GM12872 (cell line): ENCODE measurements at regions not wholly inside any gene's neighbourhood (a gene's known extent, or its start where the extent isn't known, plus 50 kb on each side); places are given as distances from the start of the nearest gene placed in this dataset.

Source experiments
- TF ChIP-seq, protein P1 (sequence below): IDR thresholded peaks from 3 replicates; pipeline ENCODE4 v1.5.1; 2011; ENCODE audit warnings: low read depth, mild to moderate bottlenecking, low read length, moderate library complexity; ENCODE audit not compliant: insufficient read depth

DNA sequence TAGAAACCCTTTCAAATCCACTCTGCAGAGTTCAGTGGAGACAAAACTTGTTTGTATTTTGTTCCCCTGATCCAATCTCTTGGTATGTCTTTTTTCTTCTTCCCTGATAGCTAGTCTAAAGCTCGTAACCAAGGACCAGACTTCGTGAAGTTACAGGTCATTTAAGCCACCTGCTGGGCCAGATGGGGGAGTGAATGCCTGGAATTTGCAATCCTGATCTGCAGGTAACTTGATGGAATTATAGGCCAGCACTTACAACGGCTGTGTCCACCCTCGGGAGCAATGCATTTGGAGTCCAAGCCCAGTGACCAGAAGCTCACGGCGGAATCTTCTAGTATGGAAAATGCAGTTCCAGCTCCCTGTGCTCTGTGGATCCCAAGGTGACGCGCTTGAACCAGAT is 566.9 kb downstream of the TCERG1L start:
- TF ChIP-seq, protein P1, sequence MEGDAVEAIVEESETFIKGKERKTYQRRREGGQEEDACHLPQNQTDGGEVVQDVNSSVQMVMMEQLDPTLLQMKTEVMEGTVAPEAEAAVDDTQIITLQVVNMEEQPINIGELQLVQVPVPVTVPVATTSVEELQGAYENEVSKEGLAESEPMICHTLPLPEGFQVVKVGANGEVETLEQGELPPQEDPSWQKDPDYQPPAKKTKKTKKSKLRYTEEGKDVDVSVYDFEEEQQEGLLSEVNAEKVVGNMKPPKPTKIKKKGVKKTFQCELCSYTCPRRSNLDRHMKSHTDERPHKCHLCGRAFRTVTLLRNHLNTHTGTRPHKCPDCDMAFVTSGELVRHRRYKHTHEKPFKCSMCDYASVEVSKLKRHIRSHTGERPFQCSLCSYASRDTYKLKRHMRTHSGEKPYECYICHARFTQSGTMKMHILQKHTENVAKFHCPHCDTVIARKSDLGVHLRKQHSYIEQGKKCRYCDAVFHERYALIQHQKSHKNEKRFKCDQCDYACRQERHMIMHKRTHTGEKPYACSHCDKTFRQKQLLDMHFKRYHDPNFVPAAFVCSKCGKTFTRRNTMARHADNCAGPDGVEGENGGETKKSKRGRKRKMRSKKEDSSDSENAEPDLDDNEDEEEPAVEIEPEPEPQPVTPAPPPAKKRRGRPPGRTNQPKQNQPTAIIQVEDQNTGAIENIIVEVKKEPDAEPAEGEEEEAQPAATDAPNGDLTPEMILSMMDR = no peak

DNA sequence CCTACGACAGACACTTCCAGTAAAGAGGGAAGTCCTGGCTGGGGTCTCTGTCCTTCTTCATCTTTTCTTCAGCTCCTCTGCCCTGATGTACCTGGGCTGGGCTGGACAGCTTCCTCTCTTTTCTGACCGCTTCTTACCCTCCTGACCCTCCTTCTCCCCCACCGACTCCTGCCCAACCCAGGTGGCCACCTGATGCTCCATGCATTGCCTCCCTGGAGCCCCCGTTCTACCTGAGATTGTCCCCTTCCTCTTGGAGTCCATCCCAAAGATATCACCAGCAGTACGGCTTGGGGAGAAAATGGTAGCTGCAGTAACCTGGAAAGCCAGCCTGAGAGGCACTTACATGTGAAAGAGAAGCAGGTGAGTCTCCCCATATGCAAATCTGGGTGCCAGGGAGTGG is 566.3 kb downstream of the TCERG1L start:
- TF ChIP-seq, protein P1 = no peak

DNA sequence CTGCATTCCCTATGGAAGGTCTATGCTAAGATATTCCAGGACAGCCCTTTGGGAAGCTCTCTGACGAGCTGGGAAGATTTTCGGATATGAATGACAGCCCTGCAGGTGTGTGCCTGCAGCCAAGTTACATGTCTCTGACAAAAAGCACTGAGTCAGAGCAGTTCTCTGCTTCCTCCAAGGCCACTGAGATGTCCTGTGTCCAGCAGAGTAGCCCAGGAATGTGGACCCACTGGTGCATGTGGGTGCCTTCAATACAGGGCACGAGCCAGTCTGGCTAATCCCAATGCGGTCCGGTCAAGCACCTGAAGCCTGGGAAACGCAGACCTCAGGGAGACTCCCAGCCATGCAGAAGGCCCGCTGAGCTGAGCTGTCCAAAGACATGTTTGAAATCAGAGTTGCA is 565.7 kb downstream of the TCERG1L start:
- TF ChIP-seq, protein P1 = no peak

DNA sequence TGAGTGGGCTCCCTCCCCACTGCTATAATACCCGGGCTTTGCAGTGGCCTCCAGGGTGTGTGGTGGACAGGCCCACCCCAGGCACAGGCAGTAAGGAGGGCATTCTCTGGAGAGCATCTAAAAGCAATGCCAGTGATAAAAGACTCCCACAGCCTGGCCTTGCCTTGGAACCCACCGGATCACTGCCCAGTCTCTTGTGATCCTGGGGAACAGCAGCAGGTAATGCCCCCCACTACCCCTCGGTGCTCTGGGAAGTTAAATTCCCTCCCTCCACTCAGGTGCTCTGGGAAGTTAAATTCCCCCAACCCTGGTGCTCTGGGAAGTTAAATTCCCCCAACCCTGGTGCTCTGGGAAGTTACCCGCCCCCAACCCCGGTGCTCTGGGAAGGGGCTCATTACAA is 565.2 kb downstream of the TCERG1L start:
- TF ChIP-seq, protein P1 = no peak

DNA sequence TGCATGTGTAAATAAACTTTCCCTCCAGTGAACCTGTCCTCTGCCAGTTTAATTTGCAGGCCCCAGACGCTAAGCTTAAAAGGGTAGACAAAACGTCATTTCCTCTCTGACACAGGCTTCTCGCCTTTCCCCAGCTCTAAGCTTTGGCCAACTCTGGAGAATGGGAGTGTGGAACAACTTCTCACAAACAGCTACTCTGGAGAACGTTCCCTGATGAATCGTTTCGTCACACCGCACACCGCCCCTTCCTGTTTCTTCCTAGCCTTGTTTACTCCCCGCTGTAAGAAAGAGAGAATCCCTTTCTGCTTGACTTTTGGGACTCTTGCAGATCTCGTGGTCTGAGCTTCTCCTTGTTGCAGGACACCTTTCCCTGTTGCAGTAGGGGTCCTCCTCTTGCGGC is 564.2 kb downstream of the TCERG1L start:
- TF ChIP-seq, protein P1 = no peak

DNA sequence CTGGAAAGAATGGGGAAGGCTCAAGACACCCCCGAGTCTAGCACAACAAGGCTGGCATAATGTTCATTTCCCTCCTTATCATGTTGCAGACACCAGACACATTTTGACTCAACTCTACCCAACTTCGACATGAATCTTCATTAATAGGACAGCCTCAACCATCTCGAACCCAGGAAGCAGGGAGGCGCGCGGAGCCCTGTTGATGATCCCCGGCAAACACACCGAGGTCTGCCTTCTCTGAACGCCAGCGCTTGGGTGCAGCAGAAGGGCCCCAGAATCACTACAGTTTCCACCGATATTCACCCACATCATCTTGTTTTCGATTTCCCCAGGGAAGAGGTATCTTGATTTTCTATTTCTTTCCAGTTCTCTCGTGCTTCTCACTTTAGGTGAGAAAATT is 563.6 kb downstream of the TCERG1L start:
- TF ChIP-seq, protein P1 = no peak

DNA sequence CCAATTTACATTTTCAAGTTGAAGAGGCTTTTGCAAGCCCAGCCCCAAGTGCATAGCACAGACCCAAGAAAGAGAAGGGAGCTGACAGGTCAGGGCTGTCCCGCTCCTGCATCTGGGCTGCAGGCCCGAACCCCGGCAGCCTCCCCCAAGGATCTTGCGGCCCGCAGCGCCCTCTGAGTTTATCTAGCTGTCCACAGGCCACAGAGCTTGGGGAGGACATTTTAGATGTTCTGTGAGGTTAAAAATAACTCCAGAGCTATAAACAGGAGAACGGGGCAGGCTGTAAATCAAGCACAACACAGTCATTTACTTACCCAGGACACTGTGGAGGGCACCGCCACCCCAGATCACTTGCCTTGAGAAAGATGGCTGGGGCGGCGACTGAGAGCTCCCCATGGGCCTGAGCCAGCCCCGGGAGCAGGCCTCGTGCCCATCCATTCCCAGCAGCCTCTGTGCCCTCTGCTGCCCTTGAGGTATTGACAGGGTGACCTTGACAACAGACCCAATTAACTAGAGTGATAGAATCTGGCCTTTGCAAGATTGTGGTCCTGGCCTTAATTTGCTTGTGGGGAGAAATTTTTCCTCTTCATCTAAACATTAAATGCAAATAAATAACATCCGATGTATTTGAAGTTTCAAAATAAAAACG is 563.0 kb downstream of the TCERG1L start:
- TF ChIP-seq, protein P1 = no peak
